MM.1S (cell line): ENCODE measurements at regions not wholly inside any gene's neighbourhood (a gene's known extent, or its start where the extent isn't known, plus 50 kb on each side); places are given as distances from the start of the nearest gene placed in this dataset.

Experiments
- DNase-seq: peaks from one replicate; pipeline ENCODE4 v3.0.0-alpha.2; 2015
- H2AFZ ChIP-seq: fragments of 300-600 bp; sonication (generic); 2 replicates; pipeline ENCODE4 v1.6.0; 2016; ENCODE audit warnings: antibody characterized with exemption, low read length
- H3F3A ChIP-seq: fragments of 300-600 bp; sonication (generic); 2 replicates; pipeline ENCODE4 v1.6.1; 2016; ENCODE audit warnings: mild to moderate bottlenecking, antibody characterized with exemption, low read length, moderate library complexity, mixed read lengths; ENCODE audit not compliant: insufficient read depth
- H3K27ac ChIP-seq: fragments of 300-600 bp; sonication (generic); 2 replicates; pipeline ENCODE4 v1.5.1; 2016; ENCODE audit warnings: mild to moderate bottlenecking, low read length
- H3K27me3 ChIP-seq: fragments of 300-600 bp; sonication (generic); replicated peaks from 2 replicates; pipeline ENCODE4 v1.6.0; 2016; ENCODE audit warnings: low read length; ENCODE audit not compliant: insufficient read depth
- H3K36me3 ChIP-seq: fragments of 300-600 bp; sonication (generic); replicated peaks from 2 replicates; pipeline ENCODE4 v1.6.1; 2016; ENCODE audit warnings: mild to moderate bottlenecking, low read length, mixed read lengths; ENCODE audit not compliant: insufficient read depth
- H3K4me1 ChIP-seq: fragments of 300-600 bp; sonication (generic); 2 replicates; pipeline ENCODE4 v1.6.1; 2016; ENCODE audit warnings: low read length, mixed read lengths
- H3K4me2 ChIP-seq: fragments of 300-600 bp; sonication (generic); 2 replicates; pipeline ENCODE4 v1.6.0; 2016; ENCODE audit warnings: low read depth, low read length
- H3K4me3 ChIP-seq: fragments of 300-600 bp; sonication (generic); 2 replicates; pipeline ENCODE4 v1.5.1; 2016; ENCODE audit warnings: low read length, mixed read lengths
- H3K79me2 ChIP-seq: fragments of 300-600 bp; sonication (generic); 2 replicates; pipeline ENCODE4 v1.6.1; 2016; ENCODE audit warnings: mixed run types, low read length, mixed read lengths
- H3K9ac ChIP-seq: fragments of 300-600 bp; sonication (generic); 2 replicates; pipeline ENCODE4 v1.6.1; 2016; ENCODE audit warnings: low read length, mixed read lengths
- H3K9me2 ChIP-seq: fragments of 300-600 bp; sonication (generic); replicated peaks from 2 replicates; pipeline ENCODE4 v1.6.1; 2016; ENCODE audit warnings: mild to moderate bottlenecking, low read length, mixed read lengths; ENCODE audit not compliant: insufficient read depth
- H3K9me3 ChIP-seq: fragments of 300-600 bp; sonication (generic); replicated peaks from 2 replicates; pipeline ENCODE4 v1.6.1; 2016; ENCODE audit warnings: mild to moderate bottlenecking, low read length, mixed read lengths; ENCODE audit not compliant: insufficient read depth
- H4K20me1 ChIP-seq: fragments of 300-600 bp; sonication (generic); 2 replicates; pipeline ENCODE4 v1.6.1; 2016; ENCODE audit warnings: mild to moderate bottlenecking, low read length, moderate library complexity, mixed read lengths; ENCODE audit not compliant: insufficient read depth
- EZH2 ChIP-seq: fragments of 300-600 bp; sonication (generic); optimal IDR thresholded peaks from 2 replicates; pipeline ENCODE3; 2017; ENCODE audit warnings: low read depth, mild to moderate bottlenecking, antibody characterized with exemption, low read length, mixed read lengths
- EZH2phosphoT487 ChIP-seq: fragments of 300-600 bp; sonication (generic); IDR thresholded peaks from 2 replicates; pipeline ENCODE4 v1.6.1; 2018; ENCODE audit warnings: antibody characterized with exemption, low read length
- TF ChIP-seq, protein P1 (sequence below): fragments of 300-600 bp; sonication (generic); IDR thresholded peaks from 2 replicates; pipeline ENCODE4 v1.5.1; 2016; ENCODE audit warnings: antibody characterized with exemption, low read length, mixed read lengths

DNA sequence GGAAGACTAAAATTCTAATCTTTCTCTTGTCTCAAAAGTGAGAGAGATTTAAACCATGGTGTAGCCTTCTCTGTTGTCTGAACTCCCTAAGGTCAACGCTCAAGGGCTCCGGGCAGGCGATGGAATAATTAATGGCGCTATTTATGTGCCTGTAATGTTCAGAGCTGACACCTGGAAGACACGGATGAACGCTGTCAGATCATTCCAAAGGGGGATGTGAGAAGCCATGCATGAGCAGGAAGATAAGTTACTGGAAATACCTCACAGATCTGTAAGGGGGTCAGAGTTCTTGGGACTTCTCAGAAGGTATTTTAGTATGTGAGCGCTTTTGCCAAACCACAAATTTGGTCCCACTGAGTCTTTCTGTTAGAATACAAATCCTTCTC lies 73.3 kb upstream of the MTPN start:
- H3K79me2 ChIP-seq: no peaks in the 10 kb centered on the region
- H3K4me1 ChIP-seq: no peaks in the 10 kb centered on the region
- H3K9ac ChIP-seq: no peak overlapping the region
- DNase-seq: no peak
- no peaks in the 10 kb centered on the region for H3F3A ChIP-seq
- no peak overlapping the region for H2AFZ ChIP-seq
- no peak overlapping the region for H3K27ac ChIP-seq
- H3K4me2 ChIP-seq: no peak overlapping the region
- no peaks in the 10 kb centered on the region for H3K27me3 ChIP-seq
- no peaks in the 10 kb centered on the region for H3K9me3 ChIP-seq
- H3K9me2 ChIP-seq: no peaks in the 10 kb centered on the region
- no peak overlapping the region for H3K4me3 ChIP-seq
- no peaks in the 10 kb centered on the region for H3K36me3 ChIP-seq
- H4K20me1 ChIP-seq: no peaks in the 10 kb centered on the region
- TF ChIP-seq EZH2phosphoT487: no peak
- no peak for TF ChIP-seq EZH2
- TF ChIP-seq, protein P1, sequence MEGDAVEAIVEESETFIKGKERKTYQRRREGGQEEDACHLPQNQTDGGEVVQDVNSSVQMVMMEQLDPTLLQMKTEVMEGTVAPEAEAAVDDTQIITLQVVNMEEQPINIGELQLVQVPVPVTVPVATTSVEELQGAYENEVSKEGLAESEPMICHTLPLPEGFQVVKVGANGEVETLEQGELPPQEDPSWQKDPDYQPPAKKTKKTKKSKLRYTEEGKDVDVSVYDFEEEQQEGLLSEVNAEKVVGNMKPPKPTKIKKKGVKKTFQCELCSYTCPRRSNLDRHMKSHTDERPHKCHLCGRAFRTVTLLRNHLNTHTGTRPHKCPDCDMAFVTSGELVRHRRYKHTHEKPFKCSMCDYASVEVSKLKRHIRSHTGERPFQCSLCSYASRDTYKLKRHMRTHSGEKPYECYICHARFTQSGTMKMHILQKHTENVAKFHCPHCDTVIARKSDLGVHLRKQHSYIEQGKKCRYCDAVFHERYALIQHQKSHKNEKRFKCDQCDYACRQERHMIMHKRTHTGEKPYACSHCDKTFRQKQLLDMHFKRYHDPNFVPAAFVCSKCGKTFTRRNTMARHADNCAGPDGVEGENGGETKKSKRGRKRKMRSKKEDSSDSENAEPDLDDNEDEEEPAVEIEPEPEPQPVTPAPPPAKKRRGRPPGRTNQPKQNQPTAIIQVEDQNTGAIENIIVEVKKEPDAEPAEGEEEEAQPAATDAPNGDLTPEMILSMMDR: no peak

- no peaks in the 10 kb centered on the region for H3K4me1 ChIP-seq
- H2AFZ ChIP-seq: no peak overlapping the region
- H4K20me1 ChIP-seq: no peaks in the 10 kb centered on the region
- DNase-seq: no peak
- H3K9ac ChIP-seq: no peak overlapping the region
- no peaks in the 10 kb centered on the region for H3K9me2 ChIP-seq
- no peaks in the 10 kb centered on the region for H3K27me3 ChIP-seq
- no peak overlapping the region for H3K27ac ChIP-seq
- TF ChIP-seq, protein P1: no peak
- no peak for TF ChIP-seq EZH2
- TF ChIP-seq EZH2phosphoT487: no peak
- H3K4me3 ChIP-seq: no peak overlapping the region
- no peaks in the 10 kb centered on the region for H3K36me3 ChIP-seq
- no peaks in the 10 kb centered on the region for H3K9me3 ChIP-seq
- H3F3A ChIP-seq: no peaks in the 10 kb centered on the region
- no peak overlapping the region for H3K4me2 ChIP-seq
- no peaks in the 10 kb centered on the region for H3K79me2 ChIP-seq
Observed at GRCh38 chr7:136049818-136050461, 72.8 kb upstream of the MTPN start.

DNA sequence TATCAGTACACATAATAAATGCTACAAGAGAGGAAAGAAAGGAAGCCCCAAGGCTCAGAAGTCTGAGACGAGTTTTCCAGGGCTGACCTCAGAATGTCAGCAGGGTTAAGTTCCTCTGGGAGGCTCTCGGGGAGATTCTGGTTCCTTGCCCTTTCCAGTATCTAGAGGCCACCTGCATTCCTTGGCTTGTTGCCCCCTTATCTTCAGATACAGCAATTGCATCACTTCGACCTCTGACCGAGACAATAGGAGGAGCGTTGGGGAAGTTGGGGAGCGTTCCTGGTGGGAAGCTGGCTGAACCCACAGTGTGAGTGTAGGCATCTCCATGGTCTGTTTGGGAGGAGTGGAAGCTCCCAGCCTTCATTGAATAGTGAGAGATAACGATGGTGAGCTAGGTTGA lies 72.0 kb upstream of the MTPN start:
- Histone ChIP-seq H4K20me1 (no peaks in the 10 kb centered on the region), H3K4me3 (no peak overlapping the region), H3K36me3 (no peaks in the 10 kb centered on the region), H3K9me2 (no peaks in the 10 kb centered on the region), H3F3A (no peaks in the 10 kb centered on the region), H3K4me2 (no peak overlapping the region), H3K9me3 (no peaks in the 10 kb centered on the region), H3K27me3 (no peaks in the 10 kb centered on the region), H3K79me2 (no peaks in the 10 kb centered on the region), H3K9ac (no peak overlapping the region), H3K4me1 (no peaks in the 10 kb centered on the region), H3K27ac (no peak overlapping the region), H2AFZ (no peak overlapping the region)
- TF ChIP-seq EZH2phosphoT487 (no peak), EZH2 (no peak)
- TF ChIP-seq, protein P1: no peak
- no peak for DNase-seq
